ENCODE measurements at regions not wholly inside any gene's neighbourhood (a gene's known extent, or its start where the extent isn't known, plus 50 kb on each side); places are given as distances from the start of the nearest gene placed in this dataset.
A peak's percentile ranks its signal among the peaks of the same experiment; 100 is the strongest.

- DNase-seq (ENCODE audit: low spot score), result no peak
- ATAC-seq, result no peak
- Mint-ChIP-seq H3K9me3 (no peaks in the 10 kb centered on the region), H3K27me3 (peaks cover 0 to 8% of the 10 kb centered on the region in 2 donors), H3K4me3 (no peak overlapping the region), H3K36me3 (no peaks in the 10 kb centered on the region), H3K27ac (no peak overlapping the region), H3K4me1 (ENCODE audit: low read depth in 2 of 2) (peaks cover 13 to 18% of the 10 kb centered on the region in 2 donors)
Observed at GRCh38 chr1:116260621-116261020, 112.4 kb upstream of the ATP1A1 start.

GRCh38 chr1:116261227-116261626 is 111.8 kb upstream of the ATP1A1 start:
- H3K4me3 Mint-ChIP-seq, result no peak overlapping the region
- no peaks in the 10 kb centered on the region for H3K9me3 Mint-ChIP-seq
- peaks cover 11 to 18% of the 10 kb centered on the region in 2 donors for H3K4me1 Mint-ChIP-seq (ENCODE audit: low read depth in 2 of 2)
- H3K27ac Mint-ChIP-seq, result no peak overlapping the region
- DNase-seq (ENCODE audit: low spot score) (no peak), ATAC-seq (peak in 1 of 2 donors; percentile 33)
- no peaks in the 10 kb centered on the region for H3K36me3 Mint-ChIP-seq
- H3K27me3 Mint-ChIP-seq, result peaks cover 0 to 5% of the 10 kb centered on the region in 2 donors

DNA sequence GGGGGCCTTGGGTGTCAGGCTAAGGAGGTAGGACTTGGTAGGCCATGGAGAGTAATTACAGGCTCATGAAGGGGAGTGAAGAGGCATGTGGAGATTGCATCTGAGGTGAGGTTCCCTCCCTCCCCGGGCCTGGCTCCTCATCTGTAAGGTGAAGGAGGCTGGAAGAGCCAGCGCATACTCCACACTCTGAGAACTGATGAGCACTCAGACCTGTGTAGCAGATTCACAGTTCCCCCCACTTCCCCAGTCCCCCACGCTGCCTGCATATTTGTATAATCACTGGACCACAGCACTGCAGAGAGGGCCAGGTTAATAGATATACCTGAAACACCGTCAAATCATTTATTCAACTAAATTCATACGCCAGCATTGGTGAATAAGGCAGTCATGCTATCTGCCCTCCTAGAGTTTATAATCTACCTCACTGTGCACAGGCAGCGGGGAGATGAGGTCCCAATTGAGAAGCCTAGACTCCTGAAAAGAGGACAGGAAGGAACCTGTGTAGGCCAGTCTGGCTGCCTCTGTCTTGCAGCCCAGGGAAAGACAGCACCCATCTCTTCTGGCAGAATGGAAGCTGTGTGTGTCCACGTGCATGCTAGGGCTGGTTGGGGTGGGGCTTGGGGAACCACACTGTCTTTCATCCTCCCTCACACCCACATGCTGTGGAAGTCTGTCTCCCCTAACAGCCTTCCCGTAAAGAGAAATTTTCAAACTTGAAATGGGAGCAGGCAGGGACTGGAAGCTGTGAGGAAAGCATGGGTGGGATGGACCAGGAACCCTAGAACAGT is 110.6 kb upstream of the ATP1A1 start:
- H3K4me3 Mint-ChIP-seq, result no peak overlapping the region
- H3K9me3 Mint-ChIP-seq, result no peaks in the 10 kb centered on the region
- H3K36me3 Mint-ChIP-seq, result no peaks in the 10 kb centered on the region
- ATAC-seq, result no peak
- H3K27ac Mint-ChIP-seq, result no peak overlapping the region
- peaks cover 0 to 5% of the 10 kb centered on the region in 2 donors for H3K27me3 Mint-ChIP-seq
- H3K4me1 Mint-ChIP-seq (ENCODE audit: low read depth in 2 of 2), result peaks cover 11 to 17% of the 10 kb centered on the region in 2 donors
- DNase-seq (ENCODE audit: low spot score), result no peak

DNA sequence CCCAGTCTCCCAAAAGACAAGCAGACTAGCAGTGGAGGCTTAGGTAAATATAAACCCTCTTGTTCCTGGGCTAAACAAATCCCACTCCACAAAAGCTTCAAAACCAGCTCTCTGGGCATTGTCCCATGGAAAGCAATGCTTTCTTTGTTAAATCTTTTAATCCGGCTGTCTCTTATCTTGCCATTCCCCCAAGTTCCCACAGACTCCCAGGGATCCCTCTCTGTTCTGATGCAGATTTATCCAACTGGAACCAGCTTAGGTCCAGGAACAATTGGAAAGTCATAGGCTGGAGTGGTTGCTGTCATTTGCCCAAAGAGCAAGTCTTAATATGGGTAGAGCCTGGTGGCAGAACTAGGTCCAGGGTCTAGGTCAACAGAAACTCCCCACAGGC is 110.1 kb upstream of the ATP1A1 start:
- H3K9me3 Mint-ChIP-seq, result no peaks in the 10 kb centered on the region
- peaks cover 0 to 5% of the 10 kb centered on the region in 2 donors for H3K27me3 Mint-ChIP-seq
- H3K36me3 Mint-ChIP-seq, result no peaks in the 10 kb centered on the region
- ATAC-seq (no peak), DNase-seq (ENCODE audit: low spot score) (no peak)
- no peak overlapping the region for H3K27ac Mint-ChIP-seq
- H3K4me1 Mint-ChIP-seq (ENCODE audit: low read depth in 2 of 2), result peaks cover 11 to 14% of the 10 kb centered on the region in 2 donors
- no peak overlapping the region for H3K4me3 Mint-ChIP-seq

DNA sequence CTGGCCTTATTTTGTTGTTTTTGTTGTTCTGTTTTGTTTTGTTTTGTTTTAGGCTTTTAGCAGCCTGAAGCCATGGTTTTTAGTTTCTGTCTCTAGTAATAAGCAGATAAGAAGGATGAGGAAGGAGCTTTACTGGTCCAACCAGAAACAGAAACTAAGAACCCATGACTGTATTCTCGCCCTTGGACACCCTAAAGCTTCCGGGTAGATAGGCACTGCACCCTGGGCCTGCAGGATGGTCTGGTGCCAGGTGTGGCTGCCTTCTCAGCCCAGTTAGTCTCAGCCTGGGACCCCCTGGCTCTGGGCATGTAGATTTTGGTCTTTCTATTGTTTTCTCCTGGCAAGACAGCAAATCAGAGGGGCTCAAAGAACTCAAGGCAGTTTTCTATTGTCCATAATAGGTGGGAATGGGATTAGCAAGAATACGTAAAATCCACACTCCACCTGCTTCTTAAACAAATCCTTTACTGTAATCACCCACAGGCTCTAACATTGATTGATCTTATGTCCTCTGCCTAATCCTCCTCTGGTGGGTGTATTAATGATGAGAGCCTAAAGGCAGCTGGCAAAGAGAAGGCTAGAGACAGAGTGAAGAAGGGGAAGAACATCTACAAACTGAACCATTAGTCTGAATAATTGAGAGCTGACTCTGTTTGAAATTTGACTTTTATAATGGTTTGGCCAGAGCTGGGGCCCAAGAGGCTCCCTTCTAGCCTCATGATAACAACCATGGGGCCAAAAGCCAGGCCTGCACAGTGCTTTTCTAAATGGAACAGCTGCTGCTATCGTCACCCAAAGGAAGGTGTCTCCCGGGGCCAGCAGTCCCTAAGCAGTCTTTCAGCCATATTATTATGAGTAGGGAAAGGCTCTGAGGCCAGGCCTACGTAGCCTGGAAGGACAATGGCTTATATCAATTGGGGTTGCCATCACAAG is 106.8 kb upstream of the ATP1A1 start:
- Mint-ChIP-seq H3K36me3 (no peaks in the 10 kb centered on the region), H3K4me1 (ENCODE audit: low read depth in 2 of 2) (peaks cover 0 to 1% of the 10 kb centered on the region in 2 donors), H3K27me3 (peaks cover 7 to 8% of the 10 kb centered on the region in 2 donors), H3K4me3 (no peak overlapping the region), H3K9me3 (no peaks in the 10 kb centered on the region), H3K27ac (no peak overlapping the region)
- ATAC-seq, result no peak
- DNase-seq (ENCODE audit: low spot score), result no peak

GRCh38 chr1:116266864-116267212 is 106.2 kb upstream of the ATP1A1 start:
- Mint-ChIP-seq H3K4me1 (ENCODE audit: low read depth in 2 of 2) (no peaks in the 10 kb centered on the region), H3K9me3 (no peaks in the 10 kb centered on the region), H3K4me3 (no peak overlapping the region), H3K36me3 (no peaks in the 10 kb centered on the region), H3K27me3 (peaks cover 7 to 8% of the 10 kb centered on the region in 2 donors), H3K27ac (no peak overlapping the region)
- no peak for DNase-seq (ENCODE audit: low spot score)
- no peak for ATAC-seq

- Mint-ChIP-seq H3K4me1 (ENCODE audit: low read depth in 2 of 2) (no peaks in the 10 kb centered on the region), H3K27ac (no peak overlapping the region), H3K36me3 (no peaks in the 10 kb centered on the region), H3K27me3 (peaks cover 7 to 10% of the 10 kb centered on the region in 2 donors), H3K4me3 (no peak overlapping the region), H3K9me3 (no peaks in the 10 kb centered on the region)
- DNase-seq (ENCODE audit: low spot score) (no peak), ATAC-seq (no peak)
Observed at GRCh38 chr1:116268211-116268610, 104.8 kb upstream of the ATP1A1 start.

DNA sequence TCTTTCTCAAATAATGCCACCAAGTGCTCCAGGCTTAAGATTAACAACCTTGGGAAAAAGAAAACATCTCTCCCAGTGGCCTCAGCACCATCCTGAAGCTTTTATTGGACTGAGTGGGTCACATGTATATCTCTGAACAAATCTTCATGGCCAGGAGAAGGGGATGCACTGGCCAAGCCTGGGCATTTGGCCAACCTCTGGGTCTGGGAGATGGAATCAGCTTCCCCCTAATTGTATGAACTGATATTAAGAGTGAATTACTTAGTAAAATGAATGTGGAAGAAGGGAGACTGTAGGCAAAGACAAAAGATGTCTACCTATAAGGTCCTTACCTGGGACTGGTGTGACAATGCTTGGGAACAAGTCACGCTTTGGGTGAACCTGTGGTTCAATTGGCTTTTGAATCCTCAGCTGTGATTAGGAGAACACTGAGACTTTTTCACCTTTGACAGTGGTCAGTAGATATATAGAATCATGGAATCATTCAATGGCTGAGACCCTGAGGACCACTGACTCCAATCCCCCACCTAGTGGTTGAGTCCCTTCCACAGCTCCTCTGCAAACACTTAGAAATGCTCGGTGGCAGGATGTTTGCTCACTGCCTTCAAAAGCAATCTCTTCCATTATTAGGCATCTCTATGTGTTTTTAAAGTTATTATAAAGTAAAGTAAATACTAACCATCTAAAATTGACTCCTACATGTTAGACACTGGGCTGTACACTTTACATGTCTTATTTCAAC is 102.6 kb upstream of the ATP1A1 start:
- no peak overlapping the region for H3K4me3 Mint-ChIP-seq
- H3K36me3 Mint-ChIP-seq, result no peaks in the 10 kb centered on the region
- H3K27me3 Mint-ChIP-seq, result peaks cover 7 to 26% of the 10 kb centered on the region in 2 donors
- DNase-seq (ENCODE audit: low spot score) (no peak), ATAC-seq (no peak)
- peaks cover 0 to under 1% of the 10 kb centered on the region in 2 donors for H3K4me1 Mint-ChIP-seq (ENCODE audit: low read depth in 2 of 2)
- H3K27ac Mint-ChIP-seq, result no peak overlapping the region
- H3K9me3 Mint-ChIP-seq, result no peaks in the 10 kb centered on the region

DNA sequence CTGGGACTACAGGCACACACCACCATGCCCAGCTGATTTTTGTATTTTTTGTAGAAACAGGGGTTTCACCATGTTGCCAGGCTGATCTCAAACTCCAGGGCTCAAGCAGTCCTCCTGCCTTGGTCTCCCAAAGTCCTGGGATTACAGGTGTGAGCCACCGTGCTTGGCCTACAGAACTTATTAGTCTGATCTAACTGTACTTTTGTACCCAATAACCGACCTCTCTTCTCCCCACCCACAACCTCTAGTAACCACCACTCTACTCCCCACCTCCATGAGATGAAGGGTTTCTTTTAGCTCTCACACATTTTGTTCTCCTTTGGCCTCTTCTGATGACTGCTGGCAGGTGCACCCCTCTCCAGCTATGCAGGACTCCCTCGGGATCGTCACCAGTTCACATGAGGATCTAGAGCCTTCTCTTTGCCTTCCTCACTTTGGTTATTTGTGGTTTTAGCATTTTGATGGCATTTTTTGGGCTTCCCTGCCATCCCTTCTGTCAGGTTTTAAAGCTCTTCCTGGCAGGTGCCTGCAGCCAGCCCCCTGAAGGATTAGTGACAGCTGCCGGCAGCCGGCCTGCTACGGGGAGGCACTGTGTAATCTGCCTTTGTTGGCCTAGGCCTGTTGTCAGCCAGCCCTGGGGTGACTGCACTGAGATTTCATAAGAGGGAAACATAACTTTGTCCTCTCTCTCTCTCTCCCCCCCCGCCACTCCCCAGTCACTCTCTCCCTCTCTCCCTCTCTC is 99.8 kb upstream of the ATP1A1 start:
- Mint-ChIP-seq H3K27ac (no peak overlapping the region), H3K4me1 (ENCODE audit: low read depth in 2 of 2) (peaks cover 0 to 2% of the 10 kb centered on the region in 2 donors), H3K36me3 (no peaks in the 10 kb centered on the region), H3K4me3 (no peak overlapping the region), H3K27me3 (peaks cover 13 to 26% of the 10 kb centered on the region in 2 donors), H3K9me3 (no peaks in the 10 kb centered on the region)
- ATAC-seq (no peak), DNase-seq (ENCODE audit: low spot score) (no peak)

DNA sequence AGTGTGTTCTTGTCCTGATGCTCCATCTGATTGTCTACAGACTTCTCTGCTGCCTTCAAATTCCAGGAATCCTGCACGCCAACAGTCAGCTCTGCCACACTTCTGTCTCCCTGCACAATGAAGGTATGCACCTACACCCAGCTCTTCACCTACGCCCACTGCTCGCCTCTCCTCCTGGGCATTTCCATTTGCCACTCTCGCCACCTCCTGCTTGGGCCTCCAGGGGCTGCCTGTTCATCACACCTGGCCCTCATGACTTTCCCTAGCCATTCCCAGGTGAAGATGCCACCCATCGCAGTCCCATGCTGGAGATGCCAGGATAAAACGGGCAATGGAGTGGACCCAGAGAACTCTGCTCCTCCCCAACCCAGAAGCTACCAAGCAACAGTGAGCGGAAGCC is 96.5 kb upstream of the ATP1A1 start:
- no peak overlapping the region for H3K4me3 Mint-ChIP-seq
- H3K27ac Mint-ChIP-seq, result no peak overlapping the region
- H3K4me1 Mint-ChIP-seq (ENCODE audit: low read depth in 2 of 2), result peaks cover 0 to 2% of the 10 kb centered on the region in 2 donors
- H3K36me3 Mint-ChIP-seq, result no peaks in the 10 kb centered on the region
- H3K9me3 Mint-ChIP-seq, result no peaks in the 10 kb centered on the region
- DNase-seq (ENCODE audit: low spot score), result no peak
- peaks cover 24 to 30% of the 10 kb centered on the region in 2 donors for H3K27me3 Mint-ChIP-seq
- ATAC-seq, result peak in 1 of 2 donors; percentile 11

- peaks cover 34 to 42% of the 10 kb centered on the region in 2 donors for H3K27me3 Mint-ChIP-seq
- peaks cover 0 to 2% of the 10 kb centered on the region in 2 donors for H3K4me1 Mint-ChIP-seq (ENCODE audit: low read depth in 2 of 2)
- no peak overlapping the region for H3K4me3 Mint-ChIP-seq
- no peaks in the 10 kb centered on the region for H3K9me3 Mint-ChIP-seq
- no peak overlapping the region for H3K27ac Mint-ChIP-seq
- ATAC-seq (no peak), DNase-seq (ENCODE audit: low spot score) (no peak)
- H3K36me3 Mint-ChIP-seq, result no peaks in the 10 kb centered on the region
Observed at GRCh38 chr1:116277840-116278540, 95.1 kb upstream of the ATP1A1 start.

DNA sequence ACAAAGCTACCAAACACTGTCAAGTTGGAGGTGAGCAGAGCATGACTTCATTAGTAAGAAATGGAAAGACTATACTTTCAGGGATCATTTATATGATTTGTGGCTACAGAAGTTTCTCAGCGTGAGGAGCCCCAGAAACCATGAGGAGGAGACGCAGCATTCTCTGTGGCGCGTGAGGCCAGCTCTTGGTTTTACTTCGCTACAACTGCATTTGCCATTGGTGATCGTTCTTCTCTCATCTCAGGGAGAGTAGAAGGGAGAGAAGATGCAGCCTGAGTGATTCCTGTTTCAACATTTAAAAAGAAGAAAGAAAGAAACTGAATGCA is 94.5 kb upstream of the ATP1A1 start:
- H3K4me1 Mint-ChIP-seq (ENCODE audit: low read depth in 2 of 2), result peaks cover 0 to 2% of the 10 kb centered on the region in 2 donors
- H3K4me3 Mint-ChIP-seq, result no peak overlapping the region
- H3K9me3 Mint-ChIP-seq, result no peaks in the 10 kb centered on the region
- H3K27me3 Mint-ChIP-seq, result peaks cover 38 to 43% of the 10 kb centered on the region in 2 donors
- H3K36me3 Mint-ChIP-seq, result no peaks in the 10 kb centered on the region
- H3K27ac Mint-ChIP-seq, result no peak overlapping the region
- DNase-seq (ENCODE audit: low spot score) (no peak), ATAC-seq (no peak)

DNA sequence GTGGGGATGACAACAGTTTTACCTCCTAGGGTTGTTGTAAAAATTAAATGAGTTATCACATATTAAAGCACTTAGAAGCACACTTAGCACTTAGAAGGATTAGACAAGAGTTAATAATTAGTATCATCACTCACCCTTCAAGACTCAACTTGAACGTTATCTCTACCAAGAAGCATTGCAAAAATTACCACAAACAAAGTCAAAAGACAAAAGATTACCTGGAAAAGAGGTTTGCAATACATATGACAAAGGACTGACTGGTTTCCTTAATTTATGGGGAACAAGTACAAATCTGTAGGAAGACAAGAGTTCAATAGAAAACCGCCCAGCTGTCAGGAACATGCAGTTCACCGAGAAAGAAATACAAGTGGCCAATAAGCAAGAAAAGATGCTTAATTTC is 93.3 kb upstream of the ATP1A1 start:
- ATAC-seq (no peak), DNase-seq (ENCODE audit: low spot score) (no peak)
- peaks cover 43 to 45% of the 10 kb centered on the region in 2 donors for H3K27me3 Mint-ChIP-seq
- peaks cover 0 to 2% of the 10 kb centered on the region in 2 donors for H3K4me1 Mint-ChIP-seq (ENCODE audit: low read depth in 2 of 2)
- H3K27ac Mint-ChIP-seq, result no peak overlapping the region
- no peak overlapping the region for H3K4me3 Mint-ChIP-seq
- H3K9me3 Mint-ChIP-seq, result no peaks in the 10 kb centered on the region
- H3K36me3 Mint-ChIP-seq, result no peaks in the 10 kb centered on the region
